ENCODE measurements at regions not wholly inside any gene's neighbourhood (a gene's known extent, or its start where the extent isn't known, plus 50 kb on each side); places are given as distances from the start of the nearest gene placed in this dataset.

DNA sequence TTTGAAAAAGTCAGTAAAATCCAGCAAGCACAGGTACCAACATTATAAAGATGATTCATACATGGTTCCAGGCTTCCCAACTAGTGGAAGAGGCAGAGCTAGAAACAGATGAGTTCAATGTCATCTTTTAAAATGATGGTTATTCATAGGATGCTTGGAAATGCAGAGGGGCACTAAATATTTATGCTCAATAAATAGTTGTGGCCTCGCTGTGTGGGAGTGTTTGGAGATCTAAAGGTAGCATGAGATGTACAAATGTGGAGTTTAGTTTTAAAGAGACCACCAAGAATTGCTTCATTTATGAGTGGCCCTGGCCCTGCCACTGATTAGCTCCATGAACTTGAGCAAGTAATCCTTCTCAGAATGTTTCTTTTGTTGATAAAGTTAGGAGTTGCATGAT is 182.2 kb downstream of the ETS1 start:
- DNase-seq (ENCODE audit: low spot score) (no peak), ATAC-seq (no peak)
- H4K20me1 ChIP-seq (replicated peaks; ENCODE audit: insufficient read depth): no peaks in the 10 kb centered on the region
- Mint-ChIP-seq H3K27ac (no peak overlapping the region), H3K36me3 (ENCODE audit: low read depth) (no peaks in the 10 kb centered on the region), H3K4me1 (no peaks in the 10 kb centered on the region; the same call in 2 of the 3 replicates), H3K27me3 (ENCODE audit: insufficient read depth, low read depth, poor library complexity) (peaks cover 2% of the 10 kb centered on the region), H3K4me3 (no peak overlapping the region), H3K9me3 (no peaks in the 10 kb centered on the region)
- no peaks in the 10 kb centered on the region for H3K9me2 ChIP-seq (ENCODE audit: insufficient read depth)
- H2AFZ ChIP-seq: no peak overlapping the region
- H3K27me3 ChIP-seq (ENCODE audit: insufficient read depth): no peaks in the 10 kb centered on the region
- H3K36me3 ChIP-seq (ENCODE audit: insufficient read depth): no peaks in the 10 kb centered on the region
- TF ChIP-seq ZNF462 (CRISPR knock-in tag; IDR thresholded peaks at IDR 0.05): no peak
- TF ChIP-seq ZNF331 (CRISPR knock-in tag; IDR thresholded peaks at IDR 0.05; ENCODE audit: low read depth): no peak
- no peak for TF ChIP-seq NANOG (IDR thresholded peaks at IDR 0.05; ENCODE audit: borderline replicate concordance)
- TF ChIP-seq JUNB (IDR thresholded peaks at IDR 0.05; ENCODE audit: unreplicated experiment): no peak
- no peak for TF ChIP-seq CREB1 (CRISPR knock-in tag; IDR thresholded peaks at IDR 0.05; ENCODE audit: low read depth)
- no peak for TF ChIP-seq EZH2phosphoT487 (IDR thresholded peaks at IDR 0.05; ENCODE audit: unreplicated experiment)
- TF ChIP-seq, protein P1, sequence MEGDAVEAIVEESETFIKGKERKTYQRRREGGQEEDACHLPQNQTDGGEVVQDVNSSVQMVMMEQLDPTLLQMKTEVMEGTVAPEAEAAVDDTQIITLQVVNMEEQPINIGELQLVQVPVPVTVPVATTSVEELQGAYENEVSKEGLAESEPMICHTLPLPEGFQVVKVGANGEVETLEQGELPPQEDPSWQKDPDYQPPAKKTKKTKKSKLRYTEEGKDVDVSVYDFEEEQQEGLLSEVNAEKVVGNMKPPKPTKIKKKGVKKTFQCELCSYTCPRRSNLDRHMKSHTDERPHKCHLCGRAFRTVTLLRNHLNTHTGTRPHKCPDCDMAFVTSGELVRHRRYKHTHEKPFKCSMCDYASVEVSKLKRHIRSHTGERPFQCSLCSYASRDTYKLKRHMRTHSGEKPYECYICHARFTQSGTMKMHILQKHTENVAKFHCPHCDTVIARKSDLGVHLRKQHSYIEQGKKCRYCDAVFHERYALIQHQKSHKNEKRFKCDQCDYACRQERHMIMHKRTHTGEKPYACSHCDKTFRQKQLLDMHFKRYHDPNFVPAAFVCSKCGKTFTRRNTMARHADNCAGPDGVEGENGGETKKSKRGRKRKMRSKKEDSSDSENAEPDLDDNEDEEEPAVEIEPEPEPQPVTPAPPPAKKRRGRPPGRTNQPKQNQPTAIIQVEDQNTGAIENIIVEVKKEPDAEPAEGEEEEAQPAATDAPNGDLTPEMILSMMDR (conservative IDR thresholded peaks at IDR 0.05; ENCODE audit: low read depth in 2 of 2): no peak
- TF ChIP-seq EZH2 (IDR thresholded peaks at IDR 0.05; ENCODE audit: low read depth, unreplicated experiment): no peak
- no peak for TF ChIP-seq ZNF114 (CRISPR knock-in tag; IDR thresholded peaks at IDR 0.05)
- TF ChIP-seq, protein P2, sequence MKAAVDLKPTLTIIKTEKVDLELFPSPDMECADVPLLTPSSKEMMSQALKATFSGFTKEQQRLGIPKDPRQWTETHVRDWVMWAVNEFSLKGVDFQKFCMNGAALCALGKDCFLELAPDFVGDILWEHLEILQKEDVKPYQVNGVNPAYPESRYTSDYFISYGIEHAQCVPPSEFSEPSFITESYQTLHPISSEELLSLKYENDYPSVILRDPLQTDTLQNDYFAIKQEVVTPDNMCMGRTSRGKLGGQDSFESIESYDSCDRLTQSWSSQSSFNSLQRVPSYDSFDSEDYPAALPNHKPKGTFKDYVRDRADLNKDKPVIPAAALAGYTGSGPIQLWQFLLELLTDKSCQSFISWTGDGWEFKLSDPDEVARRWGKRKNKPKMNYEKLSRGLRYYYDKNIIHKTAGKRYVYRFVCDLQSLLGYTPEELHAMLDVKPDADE (IDR thresholded peaks at IDR 0.05): no peak
- TF ChIP-seq STAT1 (IDR thresholded peaks at IDR 0.05; ENCODE audit: unreplicated experiment): no peak
- TF ChIP-seq POLR2AphosphoS5 (IDR thresholded peaks at IDR 0.05; ENCODE audit: low read depth): no peak
- TF ChIP-seq REST (IDR thresholded peaks at IDR 0.05; ENCODE audit: unreplicated experiment): no peak
- H3K4me2 ChIP-seq: no peak overlapping the region
- H3K79me2 ChIP-seq (replicated peaks; ENCODE audit: insufficient read depth): no peaks in the 10 kb centered on the region
- H3K4me1 ChIP-seq (ENCODE audit: insufficient read depth): no peaks in the 10 kb centered on the region
- no peaks in the 10 kb centered on the region for H3F3A ChIP-seq (replicated peaks; ENCODE audit: low read depth)
- no peak overlapping the region for H3K4me3 ChIP-seq
- H3K27ac ChIP-seq (ENCODE audit: low read depth): no peak overlapping the region

All from GM23338 (cell line).